PC-9 (cell line): ENCODE measurements at regions not wholly inside any gene's neighbourhood (a gene's known extent, or its start where the extent isn't known, plus 50 kb on each side); places are given as distances from the start of the nearest gene placed in this dataset.

Experiments used
- CTCF ChIP-seq: fragments of 200-600 bp; sonication (generic); conservative IDR thresholded peaks from 2 replicates; pipeline ENCODE4 v1.6.1; 2017; ENCODE audit warnings: mixed run types, antibody characterized with exemption, mild to moderate bottlenecking, moderate library complexity
- EZH2 ChIP-seq: fragments of 200-600 bp; sonication (generic); IDR thresholded peaks from 2 replicates; pipeline ENCODE4 v1.8.0; 2017; ENCODE audit warnings: antibody characterized with exemption, low read depth

GRCh38 chr21:19776076-19776475 is 1222.1 kb upstream of the NCAM2 start:
- TF ChIP-seq EZH2 (no peak), CTCF (no peak)
